K562 (cell line): ENCODE measurements at regions not wholly inside any gene's neighbourhood (a gene's known extent, or its start where the extent isn't known, plus 50 kb on each side); places are given as distances from the start of the nearest gene placed in this dataset.
"Not testable (repeated sequence)": the region's sequence is repeated elsewhere in the genome, so short reads cannot be mapped to it uniquely, and the experiment has no call there.

Source experiments
- ATAC-seq: fragments of 200-7000 bp; cut with Tn5 transposase; 3 replicates; pipeline ENCODE4 v1.9.1; 2020; ENCODE audit warnings: moderate library complexity
- BruUV-seq: library from RNA; stranded (reverse); fragments of 400-500 nt; replicated peaks from 2 replicates; lab custom pipeline; 2021; lab: Mats Ljungman, UMichigan
- CTCF ChIA-PET: fragments of 300-600 bp; formaldehyde crosslinking; extraction: SDS; loops from one replicate; lab custom pipeline; 2021; ENCODE audit warnings: low intra/inter-chr PET ratio; lab: Yijun Ruan, JAX
- POLR2A ChIA-PET: fragments of 300-600, 350-650 bp; sonication (Branson Sonifier 250); formaldehyde crosslinking; extraction: SDS; loops from one replicate; lab custom pipeline; 2021; ENCODE audit warnings: antibody characterized with exemption, inconsistent platforms; lab: Yijun Ruan, JAX
- DNase-seq, 4 experiments: peaks; one replicate each; pipeline versions ENCODE4 v3.0.0 to v3.0.0-alpha.2; 2011 to 2018; ENCODE audit warnings: low spot score in 3 of 4, mixed read lengths in 3 of 4; ENCODE audit errors: extremely low read depth in 1 of 4
- FAIRE-seq: peaks from 2 replicates; lab custom pipeline; 2011; peaks lifted over from hg19 to GRCh38; lab: Jason Lieb, UNC
- H2AFZ ChIP-seq: 2 replicates; pipeline ENCODE4 v1.6.0; 2011; ENCODE audit warnings: low read depth, low read length, control low read depth, inconsistent platforms
- H3K27ac ChIP-seq: fragments of 200-600 bp; 3 replicates; pipeline ENCODE4 v1.8.0; 2011; ENCODE audit warnings: low read depth, mild to moderate bottlenecking, control low read depth, inconsistent platforms, low read length, moderate library complexity, mixed read lengths; ENCODE audit errors: extremely low read depth
- H3K27me3 ChIP-seq, 2 experiments: fragments of 300-600 bp in 1 of 2; 2 replicates in 1 of 2; 3 replicates in 1 of 2; pipeline versions ENCODE4 v1.6.0 to v1.8.0; 2011; ENCODE audit warnings: inconsistent platforms in 2 of 2, low read length in 2 of 2, mild to moderate bottlenecking in 1 of 2, mixed read lengths in 1 of 2, moderate library complexity in 1 of 2; ENCODE audit not compliant: control insufficient read depth in 2 of 2, insufficient read depth in 2 of 2
- H3K36me3 ChIP-seq: fragments of 300-600 bp; 3 replicates; pipeline ENCODE4 v1.8.0; 2011; ENCODE audit warnings: mild to moderate bottlenecking, low read length, inconsistent platforms; ENCODE audit not compliant: control insufficient read depth, insufficient read depth
- H3K4me1 ChIP-seq, 2 experiments: fragments of 200-600 bp in 1 of 2; replicated peaks in 1 of 2; 2 replicates in 1 of 2; 3 replicates in 1 of 2; pipeline versions ENCODE4 v1.5.1 to v1.8.0; 2011; ENCODE audit warnings: inconsistent platforms in 2 of 2, low read length in 2 of 2, mild to moderate bottlenecking in 1 of 2, mixed read lengths in 1 of 2, moderate library complexity in 1 of 2; ENCODE audit not compliant: control insufficient read depth in 2 of 2, insufficient read depth in 2 of 2
- H3K4me2 ChIP-seq: 2 replicates; pipeline ENCODE4 v1.6.1; 2011; ENCODE audit warnings: low read length, control low read depth, inconsistent platforms, mixed read lengths; ENCODE audit not compliant: insufficient read depth
- H3K4me3 ChIP-seq: fragments of 200-600 bp; sonication (generic), shearing (Covaris generic); 2 replicates; pipeline ENCODE4 v1.5.1; 2016; ENCODE audit warnings: control low read depth, inconsistent platforms
- H3K79me2 ChIP-seq: fragments of 200-600 bp; 3 replicates; pipeline ENCODE4 v1.8.0; 2011; ENCODE audit warnings: low read length, inconsistent platforms; ENCODE audit not compliant: control insufficient read depth, insufficient read depth
- H3K9ac ChIP-seq, 2 experiments: 2 replicates each; pipeline versions ENCODE4 v1.6.0 to v1.6.1; 2011; ENCODE audit warnings: low read depth in 2 of 2, low read length in 2 of 2, control low read depth in 1 of 2, inconsistent platforms in 1 of 2, mild to moderate bottlenecking in 1 of 2, mixed read lengths in 1 of 2; ENCODE audit not compliant: insufficient read depth in 1 of 2
- H3K9me1 ChIP-seq: one replicate; pipeline ENCODE4 v1.6.0; 2011; ENCODE audit warnings: inconsistent platforms, mild to moderate bottlenecking, low read length, moderate library complexity; ENCODE audit not compliant: control insufficient read depth, insufficient read depth
- H3K9me3 ChIP-seq: replicated peaks from 2 replicates; pipeline ENCODE4 v1.5.1; 2011; ENCODE audit warnings: low read depth, low read length, inconsistent platforms; ENCODE audit not compliant: control insufficient read depth, insufficient read depth
- H4K20me1 ChIP-seq: replicated peaks from 2 replicates; pipeline ENCODE4 v1.6.1; 2011; ENCODE audit warnings: low read length, inconsistent platforms, mixed read lengths; ENCODE audit not compliant: control insufficient read depth, insufficient read depth
- ASH1L ChIP-seq: fragments of 450-650 bp; IDR thresholded peaks from 2 replicates; pipeline ENCODE4 v1.6.1; 2018; ENCODE audit warnings: borderline replicate concordance, mild to moderate bottlenecking, low read depth; ENCODE audit not compliant: partially characterized antibody
- CBX2 ChIP-seq: fragments of 200-600 bp; sonication (generic); IDR thresholded peaks from one replicate; pipeline ENCODE4 v1.6.1; 2012; ENCODE audit warnings: mild to moderate bottlenecking, low read length, inconsistent platforms; ENCODE audit not compliant: insufficient read depth, poor library complexity, severe bottlenecking
- CEBPB ChIP-seq: fragments of 450-650 bp; IDR thresholded peaks from 2 replicates; pipeline ENCODE4 v1.6.1; 2016; ENCODE audit warnings: missing genetic modification characterization, missing compliant biosample characterization
- COPS2 ChIP-seq: fragments of 450-650 bp; conservative IDR thresholded peaks from 2 replicates; pipeline ENCODE4 v1.6.1; 2016; ENCODE audit warnings: mild to moderate bottlenecking, moderate library complexity
- DDX20 ChIP-seq: fragments of 450-650 bp; IDR thresholded peaks from 2 replicates; pipeline ENCODE4 v1.6.1; 2016; ENCODE audit warnings: missing genetic modification characterization, low read depth, mild to moderate bottlenecking, missing compliant biosample characterization, moderate library complexity
- FOS ChIP-seq: IDR thresholded peaks from 3 replicates; pipeline ENCODE4 v1.6.1; 2011; ENCODE audit not compliant: insufficient read length; ENCODE audit errors: extremely low read depth
- NR2C2 ChIP-seq, 2 experiments: fragments of 200-800 bp in 1 of 2; sonication (Bioruptor generic) in 1 of 2; sonication (generic) in 1 of 2; formaldehyde crosslinking in 1 of 2; IDR thresholded peaks; 2 replicates each; pipeline versions ENCODE4 v1.6.1 to v1.8.0; 2016 to 2022; ENCODE audit warnings: mild to moderate bottlenecking in 1 of 2, missing compliant biosample characterization in 1 of 2, missing genetic modification characterization in 1 of 2, missing genetic modification reagents in 1 of 2
- NR3C1 ChIP-seq: sonication (generic); formaldehyde crosslinking; IDR thresholded peaks from 2 replicates; pipeline ENCODE4 v1.8.1; 2022; ENCODE audit warnings: missing genetic modification reagents
- PURB ChIP-seq: sonication (generic); formaldehyde crosslinking; IDR thresholded peaks from 2 replicates; pipeline ENCODE4 v1.9.0; 2021; ENCODE audit warnings: low read depth, mild to moderate bottlenecking, missing genetic modification reagents
- ZNF785 ChIP-seq: fragments of 250-450 bp; sonication (Bioruptor Pico); IDR thresholded peaks from 2 replicates; pipeline ENCODE4 v1.4.0; 2020; ENCODE audit warnings: mild to moderate bottlenecking
- WGBS: fragments of 100-300 bp; shearing (Covaris generic); methylation state at CpG from one replicate; pipeline ENCODE4 v1.1.6; 2016; ENCODE audit warnings: low coverage, mixed read lengths; ENCODE audit not compliant: insufficient coverage; ENCODE audit errors: missing lambda C conversion rate; 5-methylcytosine and 5-hydroxymethylcytosine counted together
- in situ Hi-C: fragments of 300-500 bp; cut with MboI; formaldehyde crosslinking; loops from 4 replicates; pipeline ENCODE4 v1.15.0; 2018; ENCODE audit warnings: inconsistent platforms, mixed read lengths
- intact Hi-C: fragments of 100-400 bp; cut with micrococcal nuclease; formaldehyde crosslinking; loops from 2 replicates; pipeline ENCODE4 v1.14.2; 2022
- TF ChIP-seq, protein P1 (sequence below): fragments of 250-450 bp; sonication (Bioruptor Pico); IDR thresholded peaks from 2 replicates; pipeline ENCODE4 v1.5.0; 2021
- TF ChIP-seq, protein P2 (sequence below), 2 experiments: fragments of 200-800 bp in 1 of 2; sonication (Bioruptor generic) in 1 of 2; sonication (generic) in 1 of 2; formaldehyde crosslinking in 1 of 2; IDR thresholded peaks in 1 of 2; conservative IDR thresholded peaks in 1 of 2; 2 replicates each; pipeline versions ENCODE4 v1.5.0 to v1.6.1; 2016 to 2020; ENCODE audit warnings: missing compliant biosample characterization in 1 of 2, missing genetic modification characterization in 1 of 2, missing genetic modification reagents in 1 of 2

DNA sequence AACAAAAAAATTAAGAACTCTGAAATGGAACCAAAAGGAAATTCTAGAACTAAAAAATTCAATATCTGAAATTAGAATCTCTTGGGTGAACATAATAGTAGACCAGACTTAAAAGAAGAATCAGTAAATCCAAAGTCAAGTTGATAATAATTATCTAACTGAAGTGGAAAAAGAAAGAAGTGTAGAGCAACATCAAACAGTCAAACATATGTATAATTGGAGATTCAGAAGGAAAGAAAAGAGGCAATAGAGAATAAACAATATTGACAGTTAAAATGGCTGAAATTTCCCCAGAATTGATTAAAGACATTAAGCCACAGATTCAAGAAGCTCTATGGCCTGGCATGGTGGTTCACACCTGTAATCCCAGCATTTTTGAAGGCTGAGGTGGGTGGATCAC, 383.6 kb downstream of the PREX1 start (continued):
- no peak for TF ChIP-seq COPS2
- no peak for TF ChIP-seq ZNF785 (CRISPR knock-in tag)
- TF ChIP-seq FOS, result no peak
- TF ChIP-seq NR3C1, result no peak
- TF ChIP-seq NR2C2 (CRISPR knock-in tag; IDR thresholded peaks at IDR 0.05), result no peak
- no peak for TF ChIP-seq NR2C2 (tag; IDR thresholded peaks at IDR 0.05)
- TF ChIP-seq, protein P1, sequence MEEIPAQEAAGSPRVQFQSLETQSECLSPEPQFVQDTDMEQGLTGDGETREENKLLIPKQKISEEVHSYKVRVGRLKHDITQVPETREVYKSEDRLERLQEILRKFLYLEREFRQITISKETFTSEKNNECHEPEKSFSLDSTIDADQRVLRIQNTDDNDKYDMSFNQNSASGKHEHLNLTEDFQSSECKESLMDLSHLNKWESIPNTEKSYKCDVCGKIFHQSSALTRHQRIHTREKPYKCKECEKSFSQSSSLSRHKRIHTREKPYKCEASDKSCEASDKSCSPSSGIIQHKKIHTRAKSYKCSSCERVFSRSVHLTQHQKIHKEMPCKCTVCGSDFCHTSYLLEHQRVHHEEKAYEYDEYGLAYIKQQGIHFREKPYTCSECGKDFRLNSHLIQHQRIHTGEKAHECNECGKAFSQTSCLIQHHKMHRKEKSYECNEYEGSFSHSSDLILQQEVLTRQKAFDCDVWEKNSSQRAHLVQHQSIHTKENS, result no peak
- no peak for TF ChIP-seq PURB (CRISPR knock-in tag)

DNA sequence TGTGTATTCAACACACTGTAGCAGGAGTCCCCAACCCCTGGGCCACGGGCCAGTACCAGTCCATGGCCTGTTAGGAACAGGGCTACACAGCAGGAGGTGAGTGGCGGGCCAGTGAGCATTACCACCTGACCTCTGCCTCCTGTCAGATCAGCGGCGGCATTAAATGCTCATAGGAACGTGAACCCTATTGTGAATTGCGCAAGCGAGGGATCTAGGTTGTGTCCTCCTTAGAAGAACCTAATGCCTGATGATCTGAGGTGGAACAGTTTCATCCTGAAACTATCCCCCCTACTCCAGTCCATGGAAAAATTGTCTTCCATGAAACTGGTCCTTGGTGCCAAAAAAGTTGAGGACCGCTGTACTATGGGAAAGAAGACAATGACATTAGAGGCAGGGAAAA, 386.9 kb downstream of the PREX1 start:
- Histone ChIP-seq H3K4me2 (no peak overlapping the region), H3K9ac (no peak overlapping the region), H3K27me3 (no peaks in the 10 kb centered on the region; a peak in 2 of 5 replicates), H3K4me3 (no peak overlapping the region), H3K27ac (no peak overlapping the region), H2AFZ (no peak overlapping the region), H3K9me3 (no peaks in the 10 kb centered on the region), H3K36me3 (no peaks in the 10 kb centered on the region), H3K79me2 (no peaks in the 10 kb centered on the region), H3K9me1 (no peaks in the 10 kb centered on the region), H3K4me1 (no peaks in the 10 kb centered on the region), H4K20me1 (no peaks in the 10 kb centered on the region)
- CTCF ChIA-PET, result no interaction called here
- in situ Hi-C loops (no loop called here), intact Hi-C loops (no loop called here)
- TF ChIP-seq, protein P2, sequence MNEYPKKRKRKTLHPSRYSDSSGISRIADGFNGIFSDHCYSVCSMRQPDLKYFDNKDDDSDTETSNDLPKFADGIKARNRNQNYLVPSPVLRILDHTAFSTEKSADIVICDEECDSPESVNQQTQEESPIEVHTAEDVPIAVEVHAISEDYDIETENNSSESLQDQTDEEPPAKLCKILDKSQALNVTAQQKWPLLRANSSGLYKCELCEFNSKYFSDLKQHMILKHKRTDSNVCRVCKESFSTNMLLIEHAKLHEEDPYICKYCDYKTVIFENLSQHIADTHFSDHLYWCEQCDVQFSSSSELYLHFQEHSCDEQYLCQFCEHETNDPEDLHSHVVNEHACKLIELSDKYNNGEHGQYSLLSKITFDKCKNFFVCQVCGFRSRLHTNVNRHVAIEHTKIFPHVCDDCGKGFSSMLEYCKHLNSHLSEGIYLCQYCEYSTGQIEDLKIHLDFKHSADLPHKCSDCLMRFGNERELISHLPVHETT (CRISPR knock-in tag; conservative IDR thresholded peaks at IDR 0.05 in 1 of 2, IDR thresholded peaks at IDR 0.05 in 1 of 2), result no peak
- TF ChIP-seq DDX20 (tag) (no peak), ASH1L (no peak), CEBPB (tag) (0 out of 2 replicates have a peak, but pooled peaks have one; percentile 25), CBX2 (no peak)
- FAIRE-seq, result no peak
- no peak for ATAC-seq
- POLR2A ChIA-PET, result no interaction called here
- under 1% methylated on average over 8 of the region's 8 CpGs for WGBS
- no peak for DNase-seq
- no TSS peak for BruUV-seq

DNA sequence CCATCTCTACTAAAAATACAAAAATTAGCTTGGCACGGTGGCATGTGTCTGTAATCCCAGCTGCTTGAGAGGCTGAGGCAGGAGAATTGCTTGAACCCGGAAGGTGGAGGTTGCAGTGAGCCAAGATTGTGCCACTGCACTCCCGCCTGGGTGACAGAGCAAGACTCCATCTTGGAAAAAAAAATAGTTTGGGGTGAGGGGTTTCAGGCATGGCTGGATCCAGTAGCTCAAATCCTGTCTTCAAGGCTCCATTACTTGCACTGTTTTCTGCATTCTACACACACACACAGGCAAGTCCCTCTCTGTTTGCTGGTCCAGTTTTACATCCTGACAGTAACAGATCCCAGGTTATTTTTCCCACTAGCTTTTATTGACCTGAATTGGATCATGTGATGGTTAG, 387.5 kb downstream of the PREX1 start:
- H3K27me3 ChIP-seq, H3K27ac ChIP-seq, H4K20me1 ChIP-seq, H3K4me1 ChIP-seq, CTCF ChIA-PET, intact Hi-C loops, H3K79me2 ChIP-seq, H3K4me2 ChIP-seq, H3K9me3 ChIP-seq, in situ Hi-C loops, FAIRE-seq, H3K36me3 ChIP-seq, H2AFZ ChIP-seq, H3K9ac ChIP-seq, BruUV-seq, ATAC-seq, H3K9me1 ChIP-seq, H3K4me3 ChIP-seq, DNase-seq: not testable (repeated sequence)
- WGBS, result 0% methylated on average over 3 of the region's 3 CpGs
- POLR2A ChIA-PET, result interaction anchor here (0.6 kb wide), 1 partner anchor 241 kb away, joined by 3 read pairs; no protein-coding TSS in a partner anchor
